Left hindlimb (tissue), 1 donor: ENCODE measurements at regions not wholly inside any gene's neighbourhood (a gene's known extent, or its start where the extent isn't known, plus 50 kb on each side); places are given as distances from the start of the nearest gene placed in this dataset.

ENCODE experiments used
- DNase-seq: peaks from one replicate; pipeline ENCODE4 v3.0.0-alpha.2; 2018

DNA sequence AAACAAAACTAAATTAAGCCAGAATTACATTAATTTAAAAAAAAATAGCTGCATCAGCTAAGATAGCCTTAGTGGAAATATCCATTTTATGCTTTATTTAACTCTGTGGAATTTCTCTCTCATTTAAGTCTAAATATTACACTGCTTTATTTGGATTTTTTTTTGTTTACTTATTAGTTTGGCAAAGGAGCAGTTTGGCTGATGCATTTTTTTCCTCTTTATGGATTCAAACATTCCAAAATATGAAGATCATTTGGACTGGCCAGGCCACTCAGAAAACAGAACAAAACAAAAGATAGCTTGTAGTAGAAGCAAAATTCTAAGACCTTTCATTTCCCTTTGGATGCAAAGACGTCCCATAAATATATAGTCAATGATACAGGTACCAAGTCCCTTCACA lies 707.3 kb upstream of the UBE2E2 start:
- no peak for DNase-seq

- no peak for DNase-seq
Measured at GRCh38 chr3:22496641-22497040, 706.5 kb upstream of the UBE2E2 start.

GRCh38 chr3:22506871-22507270 lies 696.3 kb upstream of the UBE2E2 start:
- DNase-seq: no peak

DNA sequence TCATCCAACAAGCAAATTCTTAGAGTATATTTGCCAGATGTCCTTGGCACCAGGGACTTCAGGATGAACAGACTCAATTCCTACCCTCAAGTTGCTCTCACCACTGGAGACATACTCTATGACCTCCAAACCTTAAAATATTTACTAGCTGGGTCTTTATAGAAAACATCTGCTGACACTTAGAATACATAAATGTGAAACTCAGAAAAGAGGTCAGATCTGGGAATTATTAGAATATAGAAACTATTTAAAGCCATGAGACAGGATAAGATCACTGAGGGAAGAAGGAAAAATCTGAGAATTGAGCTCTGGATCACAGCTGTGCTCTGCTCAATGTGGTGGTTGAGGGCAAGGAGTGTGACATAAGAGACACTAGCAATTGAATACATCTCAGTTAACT lies 695.4 kb upstream of the UBE2E2 start:
- DNase-seq: no peak

DNA sequence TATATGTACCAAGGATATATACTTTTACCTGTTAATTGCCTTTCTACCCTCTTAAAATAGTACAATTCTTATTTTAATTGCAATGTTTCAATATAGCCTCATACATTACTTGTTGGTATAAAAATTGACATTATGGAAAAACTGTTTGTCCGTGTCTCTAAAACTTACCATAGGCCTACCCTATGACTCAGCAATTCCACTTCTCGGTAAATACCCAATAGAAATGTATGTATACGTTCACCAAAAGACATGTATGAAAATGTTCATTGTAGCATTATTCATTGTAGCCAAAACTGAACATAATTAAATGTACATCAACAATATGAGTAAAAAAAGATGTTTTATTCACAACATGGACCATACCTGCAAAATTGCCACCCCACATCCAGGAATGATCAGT lies 679.2 kb upstream of the UBE2E2 start:
- no peak for DNase-seq

GRCh38 chr3:22526266-22526837 lies 676.8 kb upstream of the UBE2E2 start:
- DNase-seq: no peak

- DNase-seq: no peak
Measured at GRCh38 chr3:22536541-22536940, 666.6 kb upstream of the UBE2E2 start.

GRCh38 chr3:22537560-22537959 lies 665.6 kb upstream of the UBE2E2 start:
- DNase-seq: no peak

GRCh38 chr3:22542311-22542710 lies 660.8 kb upstream of the UBE2E2 start:
- DNase-seq: no peak

DNA sequence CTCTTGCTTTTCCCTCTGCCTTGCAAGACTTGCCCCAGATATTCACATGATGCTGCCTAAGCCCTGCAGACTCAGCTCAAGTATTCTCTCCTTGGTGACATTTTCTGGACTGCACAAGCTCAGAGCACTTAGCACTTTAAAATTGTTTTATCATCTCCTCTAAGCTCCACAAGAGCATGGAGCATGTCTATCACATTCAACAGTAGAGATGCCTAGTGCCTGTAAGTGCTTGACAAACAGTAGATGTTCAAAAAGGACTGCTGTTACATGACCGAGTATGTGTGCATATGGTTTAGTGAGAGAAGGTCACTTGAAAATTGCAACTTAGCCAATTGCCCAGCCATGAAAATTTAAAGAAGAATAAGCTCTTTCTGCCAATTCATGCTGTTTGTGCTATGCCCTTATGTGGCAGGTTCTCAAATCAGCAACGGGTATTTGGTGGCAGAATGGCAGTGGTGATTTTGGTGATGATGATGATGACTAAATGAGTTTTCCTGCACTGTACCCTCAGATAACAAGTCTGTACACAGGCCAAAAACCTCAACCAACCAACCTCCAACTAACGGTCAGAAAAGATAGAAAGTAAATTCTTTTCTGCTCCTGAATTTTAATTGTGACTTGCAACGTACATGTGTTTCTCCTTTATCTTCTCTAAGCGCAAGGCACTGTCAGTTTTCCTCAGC lies 647.2 kb upstream of the UBE2E2 start:
- DNase-seq: no peak

DNA sequence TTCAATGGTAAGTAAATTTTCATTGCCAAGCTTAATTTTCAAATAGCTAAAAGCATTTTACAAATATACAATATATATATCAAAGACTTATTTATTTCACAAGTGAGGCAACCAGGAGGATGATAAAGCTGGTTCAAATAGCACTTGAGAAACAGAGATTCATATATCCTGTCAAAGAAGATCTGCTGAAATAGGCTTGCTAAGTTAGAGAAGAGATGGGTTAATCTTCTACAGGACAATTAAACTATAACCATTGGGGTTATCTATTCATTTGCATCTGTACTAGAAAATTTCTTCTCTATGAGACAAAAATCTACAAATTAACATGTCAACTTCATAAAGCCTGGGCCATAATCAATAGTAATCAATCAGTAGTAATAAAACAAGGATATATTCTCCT lies 637.7 kb upstream of the UBE2E2 start:
- no peak for DNase-seq

GRCh38 chr3:22568285-22568684 lies 634.8 kb upstream of the UBE2E2 start:
- no peak for DNase-seq

GRCh38 chr3:22569570-22569969 lies 633.6 kb upstream of the UBE2E2 start:
- no peak for DNase-seq

DNA sequence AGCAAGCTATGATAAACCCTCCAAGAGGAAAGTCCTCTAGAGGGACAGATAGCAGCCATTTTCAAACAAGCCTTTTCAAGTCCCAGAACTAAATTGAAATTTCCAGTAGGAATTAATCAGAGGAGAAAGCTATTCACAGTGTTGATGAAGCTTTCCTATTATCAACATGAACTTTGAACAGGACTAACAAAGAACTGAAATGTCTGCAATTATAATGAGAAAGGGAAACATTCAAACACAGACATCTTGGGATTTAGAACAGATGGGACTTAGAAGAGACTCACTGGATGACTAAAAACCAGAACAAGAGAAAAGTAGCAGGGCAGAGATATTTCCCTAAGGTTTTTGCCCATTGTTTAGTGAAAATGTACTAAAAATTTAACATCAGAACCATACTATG lies 622.1 kb upstream of the UBE2E2 start:
- DNase-seq: no peak

- DNase-seq: no peak
Measured at GRCh38 chr3:22582266-22582665, 620.9 kb upstream of the UBE2E2 start.

- no peak for DNase-seq
Measured at GRCh38 chr3:22585504-22585903, 617.6 kb upstream of the UBE2E2 start.

GRCh38 chr3:22585911-22586310 lies 617.2 kb upstream of the UBE2E2 start:
- no peak for DNase-seq

- DNase-seq: no peak
Measured at GRCh38 chr3:22587446-22587845, 615.7 kb upstream of the UBE2E2 start.

GRCh38 chr3:22593638-22594037 lies 609.5 kb upstream of the UBE2E2 start:
- no peak for DNase-seq

DNA sequence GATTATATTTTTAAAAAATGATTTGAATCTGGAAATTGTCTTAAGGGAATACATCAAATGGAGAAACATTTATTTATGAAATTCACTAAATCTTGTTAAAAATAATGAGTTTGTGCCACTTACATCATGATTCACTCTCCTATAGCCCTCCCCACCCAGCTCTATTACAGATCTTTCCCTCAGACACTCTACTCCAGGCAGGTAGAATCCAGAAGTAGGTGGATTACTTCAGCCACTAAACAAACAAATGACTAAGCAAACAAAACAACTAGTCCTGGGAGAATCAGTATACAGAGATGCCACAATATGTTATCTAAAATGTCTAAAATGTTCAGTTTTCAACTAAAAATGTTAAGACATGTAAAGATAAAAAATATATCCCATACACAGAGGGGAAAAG lies 608.1 kb upstream of the UBE2E2 start:
- no peak for DNase-seq

DNA sequence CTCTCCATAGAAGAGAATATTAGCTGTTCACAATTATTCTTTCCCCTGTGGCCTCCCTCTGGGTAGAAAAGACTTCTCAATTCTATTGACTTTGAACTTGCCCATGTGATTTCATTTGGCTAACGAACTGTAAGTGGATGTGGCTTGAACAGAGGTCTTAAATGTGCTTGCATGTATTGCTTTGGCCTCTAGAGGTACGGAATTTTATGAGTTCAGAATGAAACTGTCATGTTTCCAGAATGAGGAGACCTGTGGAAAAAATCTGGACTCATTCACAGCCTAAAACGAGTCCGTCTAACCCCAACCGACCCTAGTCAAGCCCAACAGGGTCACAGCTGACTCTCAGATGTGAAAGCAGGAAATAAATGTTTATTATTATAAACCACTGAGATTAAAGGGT lies 596.7 kb upstream of the UBE2E2 start:
- DNase-seq: no peak

DNA sequence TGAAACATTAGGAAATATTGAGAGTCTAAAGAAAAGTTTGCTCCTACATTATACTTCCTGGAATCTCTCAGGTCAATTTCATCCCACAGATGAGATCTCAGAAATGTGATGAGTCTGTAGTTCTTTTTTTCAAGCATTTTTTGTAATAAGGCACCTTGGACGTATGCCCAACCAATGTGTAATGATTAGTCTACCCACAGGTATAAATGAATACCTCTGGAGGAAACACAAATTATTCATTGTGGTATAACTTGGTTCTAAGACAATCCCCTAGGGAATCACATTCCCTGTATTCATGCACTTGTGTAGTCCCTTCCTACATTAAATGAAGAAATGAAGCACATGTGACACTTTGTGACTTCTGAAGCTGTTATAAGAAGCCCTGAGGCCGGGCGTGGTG lies 596.2 kb upstream of the UBE2E2 start:
- DNase-seq: no peak

- no peak for DNase-seq
Measured at GRCh38 chr3:22608093-22608492, 595.0 kb upstream of the UBE2E2 start.

GRCh38 chr3:22608721-22609120 lies 594.4 kb upstream of the UBE2E2 start:
- no peak for DNase-seq

DNA sequence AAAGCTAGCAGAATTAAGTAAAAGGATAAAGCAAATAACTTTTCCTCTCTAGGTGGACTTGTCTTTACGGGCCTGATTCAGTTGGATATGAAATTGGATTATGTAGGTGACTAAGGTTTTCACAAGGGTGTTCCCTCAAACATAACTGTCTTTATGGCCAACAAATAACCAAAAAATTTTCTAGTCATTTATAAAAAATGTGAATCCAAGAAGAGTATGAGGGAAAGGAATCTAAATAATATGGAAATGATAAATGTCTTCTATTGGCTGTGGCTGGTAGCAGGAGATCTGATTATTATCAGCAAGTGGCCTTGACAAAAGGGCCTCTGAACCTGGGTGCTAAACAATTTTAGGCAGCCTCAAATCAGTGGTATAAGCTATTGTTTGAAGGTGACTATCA lies 594.0 kb upstream of the UBE2E2 start:
- no peak for DNase-seq
